NCI-H345 treated with DMSO at 0.1 percent for 48 hours (cell line): ENCODE measurements at regions not wholly inside any gene's neighbourhood (a gene's known extent, or its start where the extent isn't known, plus 50 kb on each side); places are given as distances from the start of the nearest gene placed in this dataset.

Experiments used
- DNase-seq: peaks from one replicate; lab custom pipeline; 2025; ENCODE audit not compliant: unreplicated experiment; lab: John Stamatoyannopoulos, UW

DNA sequence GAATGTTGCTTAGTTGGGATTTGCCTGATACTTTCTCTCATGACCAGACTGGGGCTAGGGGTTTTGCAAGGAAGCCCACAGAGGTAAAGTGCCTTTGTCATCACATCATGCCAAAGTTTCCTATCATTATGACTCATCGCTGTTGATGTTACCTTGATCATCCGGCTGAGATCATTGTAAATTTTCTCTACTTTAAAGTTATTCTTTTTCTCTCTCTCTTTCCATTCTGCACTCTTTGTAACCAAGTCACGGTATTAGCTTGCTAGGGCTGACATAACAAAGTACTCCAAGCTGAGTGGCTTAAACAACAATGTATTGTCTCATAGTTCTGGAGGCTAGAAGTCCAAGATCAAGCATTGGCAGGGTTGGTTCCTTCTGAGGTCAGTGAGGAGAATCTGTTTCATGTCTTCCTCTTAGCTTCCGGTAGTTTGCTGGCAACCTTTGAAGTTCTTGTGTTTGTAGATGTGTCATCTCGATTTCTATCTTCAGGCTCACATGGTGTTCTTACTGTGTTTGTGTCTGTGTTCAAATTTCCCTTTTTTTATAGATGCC lies 113.0 kb downstream of the DTHD1 start:
- no peak for DNase-seq

DNA sequence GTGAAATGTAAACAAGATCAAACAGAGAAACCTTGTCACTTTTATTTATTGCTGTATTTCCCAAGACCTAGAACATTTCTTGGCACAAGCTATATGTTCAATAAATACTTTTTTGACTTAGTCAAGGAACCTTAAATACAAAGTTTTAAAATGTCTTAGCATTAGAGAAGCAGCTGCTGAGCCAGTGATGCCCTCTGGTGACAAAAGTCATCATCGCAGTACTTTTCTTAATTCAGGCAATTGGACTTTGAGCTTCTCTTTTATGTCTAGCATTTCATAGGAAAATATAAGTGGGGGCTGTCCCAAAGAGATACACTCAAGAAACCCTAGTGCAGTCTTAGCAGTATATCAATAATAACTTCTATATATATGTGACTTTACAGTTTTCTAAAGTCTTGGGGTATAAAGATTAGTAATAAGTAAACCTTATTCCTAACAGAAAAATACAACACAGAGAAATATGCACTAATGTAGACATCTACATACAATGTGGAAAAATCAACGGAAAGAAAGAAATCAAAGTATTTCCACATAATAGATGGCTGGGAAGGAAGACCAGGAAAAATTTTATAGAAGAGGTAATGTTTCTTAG lies 118.4 kb downstream of the DTHD1 start:
- no peak for DNase-seq

DNA sequence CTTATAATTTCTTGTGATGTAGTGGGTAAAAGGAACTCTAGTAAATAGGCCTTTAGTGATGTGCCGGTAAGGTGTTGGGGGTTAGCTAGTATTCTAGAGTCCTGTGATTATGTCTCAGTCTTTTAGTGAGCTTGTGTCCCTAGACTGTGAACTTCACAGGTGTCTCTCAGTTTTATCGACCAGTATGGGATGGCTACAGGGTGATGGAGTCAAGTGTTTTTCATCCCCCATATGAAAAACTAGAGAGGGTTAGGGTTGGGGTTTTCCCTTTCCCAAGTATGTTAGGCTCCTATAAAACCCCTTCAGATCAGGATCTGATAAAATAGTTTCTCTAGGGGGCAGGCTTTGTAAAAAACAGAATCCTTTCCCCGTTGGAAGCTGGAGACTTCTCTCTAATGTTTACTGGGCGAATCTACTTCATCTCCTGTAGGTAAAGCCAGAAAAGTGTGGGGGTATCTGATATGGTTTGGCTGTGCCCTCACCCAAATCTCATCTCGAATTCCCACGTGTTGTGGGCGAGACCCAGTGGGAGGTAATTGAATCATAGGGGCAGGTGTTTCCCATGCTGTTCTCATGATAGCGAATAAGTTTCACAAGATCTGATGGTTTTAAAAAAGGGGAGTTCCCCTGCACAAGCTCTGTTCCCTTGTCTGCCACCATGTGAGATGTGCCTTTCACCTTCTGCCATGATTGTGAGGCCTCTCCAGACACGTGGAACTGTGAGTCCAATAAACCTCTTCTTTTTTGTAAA lies 120.8 kb downstream of the DTHD1 start:
- no peak for DNase-seq

DNA sequence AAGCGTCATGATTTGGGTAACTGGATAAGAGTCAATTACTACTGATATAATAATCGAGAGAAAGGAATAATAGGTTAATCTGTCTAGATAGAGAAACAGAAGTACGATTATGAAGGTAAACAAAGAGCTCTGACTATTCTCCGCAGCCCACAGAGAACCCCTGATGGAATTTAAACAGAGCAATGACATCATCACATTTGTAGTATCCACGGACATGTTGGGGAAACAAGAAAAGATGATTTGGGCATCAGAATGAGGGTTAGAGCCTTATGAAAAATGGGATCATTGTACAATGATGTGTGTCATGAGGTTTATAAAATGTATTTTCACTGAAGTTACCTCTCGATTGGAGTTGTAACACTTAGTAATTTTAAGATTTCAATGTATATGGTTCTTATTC lies 129.9 kb downstream of the DTHD1 start:
- no peak for DNase-seq

DNA sequence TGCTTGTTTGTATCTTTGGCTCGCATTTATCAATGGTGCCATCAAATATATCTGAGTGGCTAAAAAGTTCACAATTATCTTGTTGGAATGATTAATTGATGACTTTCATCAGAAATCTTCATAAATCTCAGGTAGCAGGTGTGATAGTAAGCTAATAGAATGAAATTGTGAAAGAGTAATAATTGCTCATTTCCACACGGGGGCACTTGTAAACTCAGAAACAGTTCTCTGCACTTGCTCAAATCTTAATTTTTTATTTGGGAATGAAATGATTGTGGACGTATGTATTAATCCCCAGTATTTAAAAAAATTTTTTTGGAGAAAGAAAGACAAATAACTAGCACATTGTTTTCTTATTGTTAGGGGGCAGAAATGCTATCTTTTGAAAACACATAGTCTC lies 132.8 kb downstream of the DTHD1 start:
- DNase-seq: no peak

DNA sequence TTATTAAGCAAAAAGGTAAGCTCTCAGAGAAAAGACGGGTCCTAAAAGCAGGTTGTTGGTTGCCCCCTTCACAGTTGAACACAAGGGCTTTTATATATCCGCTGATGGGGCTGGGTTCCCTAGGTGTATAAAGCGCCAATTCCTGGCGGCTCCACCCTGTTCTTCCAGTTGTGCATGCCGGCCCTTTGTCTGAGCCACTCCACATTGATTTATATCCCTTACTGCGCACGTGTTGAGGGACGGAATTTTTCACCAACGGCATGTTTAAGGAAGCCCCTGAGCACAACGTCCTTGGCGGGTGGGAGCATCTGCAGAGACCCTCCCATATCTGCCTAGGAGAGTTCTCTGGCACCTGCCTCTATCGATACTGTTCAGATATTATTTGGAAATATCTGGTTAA lies 135.7 kb downstream of the DTHD1 start:
- no peak for DNase-seq

DNA sequence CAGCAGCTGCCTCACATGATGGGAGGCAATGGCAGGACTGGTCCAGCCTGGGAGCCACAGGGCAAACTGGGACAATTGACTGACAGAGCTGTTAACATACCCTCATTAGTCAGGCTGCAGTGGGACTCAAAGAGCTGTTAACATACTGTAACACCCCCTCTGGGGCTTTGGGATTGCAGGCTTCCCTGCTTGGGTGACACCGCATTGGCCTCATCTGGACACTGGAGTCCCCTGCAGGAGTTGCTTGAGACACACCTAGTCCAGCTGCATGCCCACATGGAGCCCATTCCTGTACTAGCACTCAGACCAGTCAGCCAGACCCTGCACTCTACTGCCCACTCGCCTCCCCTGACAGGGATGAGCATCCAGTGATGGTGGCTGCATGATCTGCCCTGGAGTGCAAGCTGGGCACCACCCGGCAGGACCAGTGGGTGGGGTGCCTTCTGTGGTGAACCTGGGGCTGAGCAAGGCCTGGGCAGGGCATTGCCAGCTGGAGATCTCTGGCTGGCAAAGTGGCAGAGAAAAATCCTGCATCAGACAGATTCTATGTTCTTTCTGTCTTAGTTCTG lies 138.8 kb downstream of the DTHD1 start:
- DNase-seq: no peak

DNA sequence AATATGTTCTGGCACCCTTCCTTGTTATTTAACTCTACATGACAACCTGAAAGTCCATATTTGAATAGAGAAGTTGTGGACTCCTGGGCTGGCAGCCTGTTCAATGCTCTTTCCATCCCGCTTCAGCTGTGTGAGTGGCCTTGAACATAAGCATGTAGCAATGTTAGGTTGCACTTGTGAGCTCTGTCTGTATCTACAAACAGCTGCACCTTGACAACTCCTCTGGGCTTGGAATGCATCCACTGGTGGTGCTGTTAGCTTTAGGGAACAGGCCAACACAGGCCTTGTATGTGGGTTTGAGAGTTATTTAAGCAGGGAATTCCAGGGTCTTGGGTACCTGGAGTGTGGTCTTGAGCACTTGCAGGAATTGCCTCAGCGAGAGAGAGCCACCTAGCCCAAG lies 141.2 kb downstream of the DTHD1 start:
- DNase-seq: no peak

DNA sequence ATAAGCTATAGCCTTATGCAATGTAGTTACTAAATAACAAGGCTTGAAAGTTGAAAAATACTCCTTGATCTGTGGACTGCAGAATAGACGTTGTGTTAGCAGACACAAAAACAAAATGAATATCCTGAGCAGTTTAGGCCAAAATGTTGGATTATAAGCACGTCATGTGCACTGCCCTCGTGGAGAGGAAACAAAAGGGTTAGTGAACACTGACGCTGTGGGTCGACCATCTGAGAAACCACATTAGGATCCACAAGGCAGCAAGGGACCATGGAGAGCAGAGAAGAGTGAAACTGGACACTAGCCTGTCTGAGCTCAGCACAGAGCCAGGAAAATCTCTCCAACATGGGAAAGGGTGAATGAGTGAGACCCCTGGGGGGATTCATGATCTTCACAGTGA lies 145.3 kb downstream of the DTHD1 start:
- no peak for DNase-seq

DNA sequence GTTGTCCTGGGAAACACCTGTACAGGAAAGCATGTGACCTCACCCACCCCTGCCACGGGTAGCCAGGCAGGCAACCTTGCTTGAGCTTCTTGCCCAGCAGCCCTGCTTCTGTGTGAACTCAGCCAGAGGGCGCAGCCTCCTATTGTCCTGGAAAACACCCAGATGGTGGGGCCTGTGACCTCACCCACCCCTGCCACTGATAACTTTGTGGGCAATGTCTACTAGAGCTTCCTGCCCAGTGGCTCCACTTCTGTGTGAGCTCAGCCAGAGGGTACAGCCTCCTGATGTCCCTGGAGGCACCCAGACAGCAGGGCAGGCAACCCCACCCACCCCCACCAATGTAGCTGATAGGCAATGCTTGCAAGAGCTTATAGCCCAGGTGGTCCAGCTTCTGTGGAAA lies 146.3 kb downstream of the DTHD1 start:
- DNase-seq: no peak

DNA sequence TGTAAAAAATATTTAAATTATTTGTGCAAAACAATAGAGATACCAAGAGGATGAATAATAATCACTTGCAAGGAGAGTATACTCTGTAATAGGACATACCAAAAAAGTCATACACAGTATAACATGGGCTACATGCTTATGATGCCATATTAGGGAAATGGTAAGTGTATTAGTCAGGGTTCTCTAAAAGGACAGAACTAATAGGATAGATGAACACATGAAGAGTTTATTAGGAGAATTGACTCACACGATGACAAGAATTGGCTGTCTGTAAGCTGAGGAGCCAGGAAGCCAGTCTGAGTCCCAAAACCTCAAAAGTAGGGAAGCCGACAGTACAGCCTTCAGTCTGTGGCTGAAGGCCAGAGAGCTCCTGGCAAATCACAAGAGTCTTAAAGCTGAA lies 151.2 kb downstream of the DTHD1 start:
- no peak for DNase-seq

DNA sequence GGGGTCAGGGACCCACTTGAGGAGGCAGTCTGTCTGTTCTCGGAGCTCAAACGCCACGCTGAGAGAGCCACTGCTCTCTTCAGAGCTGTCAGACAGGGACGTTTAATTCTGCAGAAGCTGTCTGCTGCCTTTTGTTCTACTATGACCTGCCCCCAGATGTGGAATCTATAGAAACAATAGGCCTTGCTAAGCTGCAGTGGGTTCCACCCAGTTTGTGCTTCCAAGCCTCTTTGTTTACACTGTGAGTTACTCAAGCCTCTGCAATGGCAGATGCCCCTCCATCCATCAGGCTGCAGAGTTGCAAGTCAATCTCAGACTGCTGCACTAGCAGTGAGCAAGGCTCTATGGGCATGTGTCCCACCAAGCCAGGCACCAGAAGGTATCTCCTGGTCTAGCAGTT lies 158.1 kb downstream of the DTHD1 start:
- no peak for DNase-seq

DNA sequence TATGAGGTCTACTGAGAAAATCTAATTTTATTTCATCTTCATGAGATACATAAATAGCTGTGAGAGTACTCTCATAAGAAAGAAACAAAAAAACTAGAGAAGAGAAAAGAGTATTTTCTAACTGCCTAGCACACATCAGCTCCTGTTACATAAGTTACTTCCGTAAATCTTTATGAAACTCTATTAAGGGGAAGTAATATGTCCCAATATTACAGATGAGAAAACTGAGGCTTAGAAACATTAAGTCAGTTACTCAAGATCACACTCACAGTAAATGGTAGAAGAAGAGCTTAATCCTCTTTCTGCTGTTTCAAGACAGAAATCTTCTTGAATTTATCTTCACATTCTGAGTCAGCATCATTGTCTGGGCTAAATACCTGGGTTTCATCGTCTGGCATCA lies 164.1 kb downstream of the DTHD1 start:
- no peak for DNase-seq

DNA sequence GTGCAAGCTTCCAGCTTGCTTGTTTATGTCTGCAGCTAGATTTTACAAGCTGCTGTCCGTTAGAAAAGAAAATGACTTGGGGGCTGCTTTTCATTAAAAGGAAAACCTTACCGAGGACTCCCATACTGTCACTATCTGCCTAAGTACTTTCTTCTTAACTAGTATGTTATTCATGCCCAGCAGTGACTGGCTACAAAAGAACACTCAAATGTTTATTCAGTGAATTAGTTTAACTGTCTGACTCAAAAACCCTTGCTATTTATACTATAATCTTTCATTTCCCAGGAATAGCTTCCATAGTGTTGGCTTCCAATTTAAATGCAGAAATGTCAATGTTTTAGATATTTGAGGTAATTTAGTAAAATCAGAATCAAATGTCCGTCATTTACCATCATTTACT lies 164.9 kb downstream of the DTHD1 start:
- DNase-seq: no peak

DNA sequence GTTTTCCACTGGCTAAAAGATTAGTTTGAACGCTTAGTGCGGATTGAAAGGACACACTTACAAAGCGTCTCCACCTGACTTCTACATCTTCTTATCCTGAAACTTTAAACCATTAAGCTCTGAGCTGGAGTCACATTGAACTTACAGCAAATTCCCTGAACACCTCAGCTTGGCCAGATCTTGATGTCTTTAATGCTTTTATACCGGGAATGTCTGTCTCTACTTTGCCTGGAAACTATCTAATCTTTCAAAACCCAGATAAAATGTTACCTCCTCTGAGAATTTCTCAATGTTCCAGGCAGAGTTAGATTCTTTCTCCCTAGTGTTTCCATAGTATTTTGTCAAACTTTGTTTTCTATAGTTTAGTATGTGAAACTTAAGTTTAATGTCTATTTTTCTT lies 179.9 kb downstream of the DTHD1 start:
- no peak for DNase-seq

DNA sequence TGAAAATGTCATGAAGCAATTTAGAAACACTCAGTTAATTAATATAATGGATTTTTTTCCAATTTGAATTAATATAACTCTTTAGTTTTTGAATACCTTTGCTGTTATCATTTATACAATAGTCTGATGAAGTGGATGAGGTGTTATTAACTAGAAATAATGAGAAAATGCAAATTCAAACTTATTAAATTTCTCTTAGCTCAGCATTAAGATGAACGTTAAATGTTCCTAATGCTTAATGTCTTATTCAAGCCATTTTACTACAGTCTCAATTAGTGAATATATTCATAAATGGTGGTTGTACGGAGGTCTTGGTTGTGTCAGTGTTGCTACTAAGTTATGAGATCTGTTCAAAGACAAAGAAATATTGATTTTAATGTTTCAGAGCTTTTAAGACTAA lies 186.3 kb downstream of the DTHD1 start:
- no peak for DNase-seq

DNA sequence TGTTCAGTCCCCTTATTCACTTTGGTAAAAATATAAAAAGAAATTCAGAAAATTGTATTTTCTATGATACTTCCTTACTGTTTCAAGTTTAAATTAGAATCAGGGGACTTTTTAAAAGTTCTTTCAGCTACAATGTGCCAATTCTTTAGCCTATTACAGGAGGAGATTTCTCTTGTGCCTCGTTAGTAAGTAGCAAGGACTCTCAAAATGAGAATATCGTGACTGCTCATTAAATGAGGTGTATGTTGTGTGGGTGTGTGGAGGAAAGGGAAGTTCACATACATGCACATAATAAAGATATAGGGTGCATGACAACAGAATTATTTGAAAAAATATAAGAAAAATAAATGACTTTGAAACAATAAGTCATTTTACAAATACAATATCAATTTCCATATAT lies 190.5 kb downstream of the DTHD1 start:
- DNase-seq: no peak

DNA sequence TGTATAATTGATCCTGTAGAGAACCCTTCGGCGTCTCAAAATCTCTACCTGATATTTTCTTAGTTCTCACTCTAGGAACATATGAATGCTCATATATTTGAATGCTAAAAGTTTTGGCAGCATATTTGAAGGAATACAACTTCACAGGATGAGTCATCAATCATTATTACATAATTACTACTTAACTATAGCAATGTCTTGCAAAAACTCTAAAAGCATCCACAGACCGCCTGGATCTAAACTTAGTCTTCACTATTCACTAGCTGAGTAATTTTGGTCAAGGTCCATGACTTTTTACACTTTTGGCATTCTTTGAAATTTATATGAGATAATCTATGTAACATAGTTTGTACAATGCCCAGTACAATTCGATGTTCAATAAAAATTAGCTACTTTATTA lies 194.7 kb downstream of the DTHD1 start:
- DNase-seq: no peak

DNA sequence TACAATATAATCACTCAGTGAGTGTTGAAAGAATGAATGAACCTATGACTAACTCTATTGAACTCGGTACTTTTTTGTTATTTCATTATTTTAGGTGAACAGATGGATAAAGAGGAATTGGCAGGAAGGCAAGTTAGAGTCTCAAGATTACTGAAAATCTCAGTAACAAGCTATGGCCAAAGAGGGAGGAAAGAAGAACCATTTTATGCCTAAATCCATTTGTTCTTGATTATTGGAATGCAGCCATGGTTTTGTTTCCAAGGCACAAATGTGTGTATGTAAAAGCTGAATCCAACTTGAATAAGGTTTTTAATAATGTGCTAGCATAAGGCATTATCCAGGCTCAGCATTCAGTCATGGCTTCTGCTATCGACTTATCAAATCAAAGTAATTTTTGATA lies 196.4 kb downstream of the DTHD1 start:
- DNase-seq: no peak

DNA sequence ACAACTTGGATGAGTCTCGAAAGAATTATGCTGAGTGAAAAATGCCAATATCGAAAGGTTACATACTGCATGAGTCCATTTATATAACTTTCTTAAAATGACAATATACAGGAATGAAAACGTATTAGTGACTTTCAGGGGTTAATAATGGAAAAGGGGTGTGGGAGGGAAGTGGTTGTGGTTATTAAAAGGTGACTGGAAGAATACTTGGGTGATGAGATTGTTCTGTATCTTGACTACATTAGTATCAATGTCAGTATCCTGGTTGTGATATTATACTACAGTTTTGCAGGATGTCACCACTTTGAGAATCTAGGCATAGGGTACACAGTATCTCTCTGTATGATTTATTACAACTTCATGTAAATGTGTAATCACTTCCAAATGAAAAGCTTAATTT lies 204.5 kb downstream of the DTHD1 start:
- DNase-seq: no peak

DNA sequence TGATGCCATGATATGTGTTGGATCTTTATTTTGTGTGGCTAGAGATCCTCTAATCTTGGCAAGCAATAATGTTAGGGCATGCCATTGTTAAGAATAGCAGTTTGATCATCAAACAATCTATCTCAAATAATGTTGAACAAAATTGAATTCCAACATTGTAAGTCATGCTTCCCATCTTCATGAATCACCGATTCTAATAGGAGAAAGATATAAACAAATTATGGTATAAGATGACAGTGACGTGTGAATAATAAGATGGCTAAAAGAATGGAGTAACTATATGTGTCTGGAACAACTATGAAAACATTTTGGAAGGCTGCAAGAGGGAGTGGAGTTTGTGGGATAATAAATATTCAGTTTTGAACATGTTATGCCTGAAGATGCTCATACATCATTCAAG lies 208.4 kb downstream of the DTHD1 start:
- DNase-seq: no peak

DNA sequence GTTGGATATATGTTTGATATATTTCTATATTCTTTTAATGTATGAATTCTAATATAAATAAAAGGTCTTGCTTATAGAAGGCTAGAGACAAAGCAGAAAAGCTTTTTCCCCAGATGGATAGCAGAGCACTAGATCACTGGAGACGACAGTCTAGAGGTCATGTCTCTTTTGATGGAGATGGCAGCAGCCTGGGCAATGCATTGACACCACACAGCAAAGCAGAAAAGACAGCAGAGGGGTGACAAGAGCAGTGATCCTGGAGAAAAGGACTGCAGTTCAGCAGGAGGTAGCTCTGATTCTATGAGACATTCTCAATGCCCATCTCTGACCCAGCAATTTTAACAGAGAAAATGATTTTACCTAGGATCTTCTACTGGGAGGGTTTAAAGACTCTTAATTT lies 210.6 kb downstream of the DTHD1 start:
- no peak for DNase-seq

DNA sequence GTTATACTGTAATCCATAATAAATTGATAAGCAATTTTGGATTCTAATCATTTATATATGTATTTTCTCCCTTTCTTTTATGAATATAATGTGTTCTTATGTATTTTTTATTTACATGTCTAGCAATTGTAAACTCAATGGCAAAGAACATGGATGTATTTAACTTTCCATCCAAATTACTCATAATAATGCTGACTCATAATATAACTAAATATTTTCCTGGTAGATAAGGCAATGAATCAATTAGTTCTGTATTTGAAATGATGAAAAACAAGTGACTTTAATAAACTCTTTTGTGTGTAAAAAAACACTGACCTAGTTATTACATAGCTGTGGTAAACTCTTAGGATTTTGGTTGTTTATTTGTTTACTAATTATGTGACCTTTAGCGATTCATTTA lies 211.2 kb downstream of the DTHD1 start:
- no peak for DNase-seq
